ENCODE measurements at regions not wholly inside any gene's neighbourhood (a gene's known extent, or its start where the extent isn't known, plus 50 kb on each side); places are given as distances from the start of the nearest gene placed in this dataset.
A peak's percentile ranks its signal among the peaks of the same experiment; 100 is the strongest.
"Not testable (repeated sequence)": the region's sequence is repeated elsewhere in the genome, so short reads cannot be mapped to it uniquely, and the experiment has no call there.

- DNase-seq (ENCODE audit: low read depth): peak; percentile 45
Observed at GRCh38 chr11:29162491-29162890, 854.3 kb downstream of the KCNA4 start.

GRCh38 chr11:29161191-29161590, 855.6 kb downstream of the KCNA4 start:
- DNase-seq (ENCODE audit: low read depth): peak; percentile 57

- peak; percentile 91 for DNase-seq (ENCODE audit: low read depth)
Observed at GRCh38 chr11:29159552-29160465, 857.0 kb downstream of the KCNA4 start.

GRCh38 chr11:29153078-29153477, 863.8 kb downstream of the KCNA4 start:
- peak; percentile 87 for DNase-seq (ENCODE audit: low read depth)

GRCh38 chr11:29142573-29142972, 874.3 kb downstream of the KCNA4 start:
- DNase-seq (ENCODE audit: low read depth): not testable (repeated sequence)

- DNase-seq (ENCODE audit: low read depth): peak; percentile 82
Observed at GRCh38 chr11:29135504-29135903, 881.3 kb downstream of the KCNA4 start.

GRCh38 chr11:29131055-29131454, 885.8 kb downstream of the KCNA4 start:
- no peak for DNase-seq (ENCODE audit: low read depth)

- peak; percentile 87 for DNase-seq (ENCODE audit: low read depth)
Observed at GRCh38 chr11:29129844-29130243, 887.0 kb downstream of the KCNA4 start.

GRCh38 chr11:29127461-29127860, 889.4 kb downstream of the KCNA4 start:
- no peak for DNase-seq (ENCODE audit: low read depth)

GRCh38 chr11:29125606-29126005, 891.2 kb downstream of the KCNA4 start:
- DNase-seq (ENCODE audit: low read depth): no peak

GRCh38 chr11:29124470-29124869, 892.4 kb downstream of the KCNA4 start:
- DNase-seq (ENCODE audit: low read depth): peak; percentile 30

GRCh38 chr11:29119707-29120618, 896.9 kb downstream of the KCNA4 start:
- DNase-seq (ENCODE audit: low read depth): peak; percentile 96

- peak; percentile 80 for DNase-seq (ENCODE audit: low read depth)
Observed at GRCh38 chr11:29119116-29119515, 897.7 kb downstream of the KCNA4 start.

- no peak for DNase-seq (ENCODE audit: low read depth)
Observed at GRCh38 chr11:29100967-29101366, 915.9 kb downstream of the KCNA4 start.

GRCh38 chr11:29095821-29096220, 921.0 kb downstream of the KCNA4 start:
- no peak for DNase-seq (ENCODE audit: low read depth)

GRCh38 chr11:29093416-29094120, 923.3 kb downstream of the KCNA4 start:
- DNase-seq (ENCODE audit: low read depth): peak; percentile 76

- no peak for DNase-seq (ENCODE audit: low read depth)
Observed at GRCh38 chr11:29087200-29087812, 929.5 kb downstream of the KCNA4 start.

GRCh38 chr11:29075726-29076125, 941.1 kb downstream of the KCNA4 start:
- no peak for DNase-seq (ENCODE audit: low read depth)

- DNase-seq (ENCODE audit: low read depth): peak; percentile 33
Observed at GRCh38 chr11:29063630-29064361, 953.0 kb downstream of the KCNA4 start.

- no peak for DNase-seq (ENCODE audit: low read depth)
Observed at GRCh38 chr11:29061452-29061851, 953.3 kb downstream of the METTL15 start.

GRCh38 chr11:29056487-29056886, 948.3 kb downstream of the METTL15 start:
- DNase-seq (ENCODE audit: low read depth): not testable (repeated sequence)
